HG02938 (cell line): ENCODE measurements at regions not wholly inside any gene's neighbourhood (a gene's known extent, or its start where the extent isn't known, plus 50 kb on each side); places are given as distances from the start of the nearest gene placed in this dataset.

ENCODE experiments used
- ATAC-seq: cut with Tn5 transposase; IDR thresholded peaks from one replicate; pipeline ENCODE4 v1.9.1; 2021; ENCODE audit warnings: mild to moderate bottlenecking, moderate library complexity; ENCODE audit not compliant: unreplicated experiment

GRCh38 chr5:17888155-17888554 is 253.9 kb downstream of the TAF11L14 start:
- ATAC-seq: no peak

DNA sequence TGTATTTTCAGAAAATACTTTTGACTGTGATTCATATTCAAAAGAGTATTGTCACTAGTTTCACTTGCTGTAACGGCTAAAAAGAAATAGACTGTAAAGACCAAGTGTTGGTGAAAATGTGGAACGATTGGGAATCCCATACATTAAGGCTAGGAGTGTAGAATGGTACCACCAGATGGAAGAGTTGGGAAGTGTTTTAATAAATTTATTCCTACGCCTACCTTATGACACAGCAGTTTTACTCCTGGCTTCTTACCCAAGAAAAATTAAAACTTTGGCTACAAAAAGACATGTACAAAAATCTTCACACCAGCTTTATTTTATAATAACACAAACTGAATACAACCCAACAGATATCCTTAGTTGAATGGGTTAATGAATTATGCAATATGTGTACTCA is 256.2 kb downstream of the TAF11L14 start:
- ATAC-seq: no peak

DNA sequence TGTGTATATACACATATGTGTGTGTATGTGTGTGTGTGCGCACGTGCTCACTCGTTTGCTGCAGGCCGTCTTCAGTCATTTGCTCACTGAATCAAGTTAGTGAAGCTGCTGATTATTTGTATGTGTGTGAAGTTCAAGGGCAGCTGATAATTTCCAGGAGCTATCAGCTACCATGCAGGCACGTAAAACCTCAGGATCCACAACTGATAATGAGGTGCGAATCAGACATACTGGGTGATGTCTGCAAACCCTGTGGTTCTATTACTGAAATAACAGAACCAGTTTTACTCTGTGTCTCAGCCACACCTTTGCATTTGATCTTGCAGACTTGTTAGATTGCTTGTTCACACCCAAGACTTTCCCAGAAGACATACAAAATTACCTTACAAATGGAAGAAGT is 257.6 kb downstream of the TAF11L14 start:
- ATAC-seq: no peak

GRCh38 chr5:17893026-17893635 is 258.9 kb downstream of the TAF11L14 start:
- ATAC-seq: no peak

- ATAC-seq: no peak
Observed at GRCh38 chr5:17895288-17896033, 261.2 kb downstream of the TAF11L14 start.

GRCh38 chr5:17896605-17897004 is 262.3 kb downstream of the TAF11L14 start:
- ATAC-seq: no peak

- no peak for ATAC-seq
Observed at GRCh38 chr5:17897776-17898175, 263.5 kb downstream of the TAF11L14 start.

GRCh38 chr5:17898766-17899165 is 264.5 kb downstream of the TAF11L14 start:
- no peak for ATAC-seq

DNA sequence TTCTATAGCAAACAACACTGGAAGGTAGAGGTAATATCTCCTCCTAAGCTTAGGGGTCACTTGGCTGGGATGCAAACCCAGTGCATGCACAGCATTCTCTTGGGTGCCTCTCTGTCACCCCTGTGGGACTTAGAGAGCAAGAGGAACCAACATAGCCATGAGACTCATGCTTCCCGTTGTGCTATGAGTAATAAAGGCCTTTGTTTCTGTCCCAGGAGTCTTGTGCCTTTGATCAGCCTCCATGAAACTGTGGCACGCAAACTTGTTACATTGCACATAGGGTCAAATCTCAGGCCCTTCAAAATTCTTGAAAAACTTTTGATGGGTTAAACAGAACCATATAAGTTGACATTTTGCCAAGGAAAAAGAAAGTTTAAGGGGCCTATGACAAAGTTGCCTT is 272.8 kb downstream of the TAF11L14 start:
- peak; percentile 43 for ATAC-seq

- ATAC-seq: peak; percentile 76
Observed at GRCh38 chr5:17910318-17910717, 276.1 kb downstream of the TAF11L14 start.

GRCh38 chr5:17912794-17913193 is 278.5 kb downstream of the TAF11L14 start:
- ATAC-seq: no peak

DNA sequence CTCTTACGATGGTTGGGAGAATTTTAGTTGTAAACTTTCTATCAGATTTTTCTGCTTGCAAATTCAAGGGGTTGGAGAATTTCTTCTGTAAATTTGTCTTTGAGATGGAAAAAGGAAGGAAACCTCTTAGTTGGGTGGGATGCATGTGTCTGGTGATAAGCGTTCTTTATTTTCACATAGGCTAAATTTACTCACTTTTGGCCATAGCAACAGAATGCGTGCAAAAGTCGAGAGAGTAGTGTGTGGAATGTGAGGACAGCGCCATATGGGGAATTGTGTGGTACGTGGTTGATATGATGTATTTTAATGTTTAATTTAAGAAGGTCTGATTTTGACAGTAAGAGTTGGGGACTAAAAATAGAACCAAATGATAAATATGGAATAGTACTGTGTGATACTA is 282.2 kb downstream of the TAF11L14 start:
- ATAC-seq: no peak

DNA sequence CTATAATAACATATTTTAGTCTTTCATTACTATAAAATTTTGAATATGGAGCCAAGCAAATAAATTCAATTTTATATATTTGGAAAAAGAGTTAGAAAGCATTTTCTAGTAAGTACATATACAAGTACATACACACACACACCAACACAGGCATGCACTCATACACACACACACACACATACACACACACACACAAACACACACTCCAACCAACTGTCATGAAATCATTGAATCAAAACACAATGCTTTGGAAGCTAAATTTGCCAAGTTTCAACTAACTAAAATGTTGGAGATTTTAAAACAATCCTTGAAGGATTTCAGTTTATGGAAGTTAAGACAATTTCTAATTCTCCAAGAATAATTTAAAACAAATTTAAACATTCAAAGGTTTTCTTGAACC is 283.2 kb downstream of the TAF11L14 start:
- no peak for ATAC-seq

DNA sequence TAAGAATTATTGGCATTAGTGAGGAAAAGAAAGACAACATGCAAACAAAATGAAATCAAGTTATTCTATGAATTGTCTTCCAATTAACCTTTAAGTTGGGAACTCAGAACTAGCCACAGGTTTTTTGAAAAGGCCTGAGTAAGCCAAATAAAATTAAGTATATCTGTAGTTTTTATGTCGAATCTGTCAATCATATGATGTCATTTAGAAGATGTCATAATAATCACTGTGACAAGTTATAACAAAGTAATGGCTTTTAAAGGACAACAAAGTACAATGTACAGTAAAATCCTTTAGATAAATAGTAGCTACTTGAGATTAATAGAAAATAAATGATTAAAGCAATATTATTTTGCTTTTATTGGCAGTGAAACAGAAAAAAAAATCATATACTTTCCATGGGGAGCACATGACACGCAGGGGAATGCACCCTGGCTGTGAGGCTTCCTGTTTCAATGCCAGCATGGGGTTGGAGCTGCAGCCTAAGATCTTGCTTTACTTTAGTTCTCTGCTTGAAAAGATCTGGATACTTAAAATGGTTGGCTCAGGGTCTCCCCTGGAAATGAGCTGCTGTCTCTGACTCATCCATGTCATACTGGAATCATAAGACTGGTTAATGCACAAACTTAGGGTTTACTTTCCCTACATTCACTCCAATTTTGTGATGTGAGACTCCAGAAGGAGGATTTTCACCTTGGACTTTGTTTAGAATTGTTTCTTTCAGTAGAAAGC is 284.3 kb downstream of the TAF11L14 start:
- no peak for ATAC-seq

DNA sequence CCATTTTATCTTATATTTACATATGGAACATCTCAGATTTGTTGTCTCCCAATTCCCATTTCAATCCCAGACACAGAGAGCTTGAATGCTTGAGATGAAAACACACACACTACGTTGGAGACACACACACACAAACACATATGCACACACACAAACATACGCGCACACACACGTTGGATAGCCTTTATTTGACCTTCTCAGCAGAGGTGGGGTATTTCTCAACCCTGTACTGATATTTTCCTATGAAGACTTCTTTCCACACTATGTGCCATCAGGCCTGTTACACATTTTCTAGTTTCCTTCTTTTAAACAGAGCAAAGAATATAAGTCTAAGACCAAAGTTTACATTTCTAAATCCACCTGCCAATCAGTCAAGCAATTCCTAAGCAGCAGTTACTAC is 291.0 kb downstream of the TAF11L14 start:
- no peak for ATAC-seq

DNA sequence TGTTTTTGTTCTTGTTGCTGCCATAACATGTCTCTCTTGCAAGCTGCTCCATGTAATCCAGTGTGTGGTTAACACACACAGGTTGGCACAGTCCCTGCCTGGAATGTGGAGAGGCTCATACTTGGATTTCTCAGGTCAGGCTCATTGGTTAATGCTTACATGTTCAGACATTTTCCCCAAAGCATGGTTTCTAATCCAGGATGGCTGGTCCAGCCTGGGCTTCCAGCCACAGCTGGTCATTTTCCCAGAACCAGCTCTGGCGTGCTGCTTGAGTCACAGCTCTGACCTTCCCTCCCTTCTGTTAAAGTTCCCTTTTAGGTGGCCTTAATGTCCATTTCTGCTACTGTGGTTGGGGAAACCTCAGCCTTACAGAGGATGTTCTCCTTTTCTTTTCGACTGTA is 294.3 kb downstream of the TAF11L14 start:
- ATAC-seq: no peak

DNA sequence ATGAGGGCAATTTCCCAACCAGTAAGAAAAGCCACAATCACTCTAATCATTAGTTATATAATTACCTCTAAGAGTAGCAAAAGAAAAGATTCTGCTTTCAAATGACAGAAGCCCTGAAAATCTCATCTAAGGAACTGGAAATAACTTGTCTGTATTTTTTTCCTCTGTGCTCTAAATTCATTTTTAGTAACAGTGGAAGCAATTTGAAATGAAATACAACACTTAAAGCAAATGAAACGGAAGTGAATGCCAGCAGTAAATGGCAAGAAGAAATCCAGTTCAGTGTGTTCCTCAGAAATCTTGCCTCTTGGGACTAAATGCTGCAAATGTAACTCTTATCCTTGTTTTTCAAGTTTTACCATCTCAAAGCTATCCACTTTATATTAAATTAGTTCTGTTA is 294.9 kb downstream of the TAF11L14 start:
- no peak for ATAC-seq

DNA sequence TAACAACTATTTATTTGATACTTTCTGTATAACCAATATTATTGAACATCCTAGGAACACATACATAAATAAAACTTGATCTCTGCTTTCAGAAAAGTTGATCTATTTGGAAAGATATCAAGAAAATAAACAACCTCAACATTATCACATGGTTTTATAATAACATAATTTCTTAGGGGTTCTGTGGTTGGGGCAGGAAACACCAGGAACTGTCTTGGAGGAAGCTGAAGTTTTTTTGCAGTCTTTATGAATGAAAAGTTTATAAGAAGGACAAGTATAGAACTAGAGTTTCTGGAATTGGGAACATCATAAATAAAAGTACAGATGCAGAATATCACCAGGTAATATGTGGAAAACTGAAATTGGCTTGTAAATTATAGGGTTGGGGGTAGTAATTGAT is 296.1 kb downstream of the TAF11L14 start:
- no peak for ATAC-seq

DNA sequence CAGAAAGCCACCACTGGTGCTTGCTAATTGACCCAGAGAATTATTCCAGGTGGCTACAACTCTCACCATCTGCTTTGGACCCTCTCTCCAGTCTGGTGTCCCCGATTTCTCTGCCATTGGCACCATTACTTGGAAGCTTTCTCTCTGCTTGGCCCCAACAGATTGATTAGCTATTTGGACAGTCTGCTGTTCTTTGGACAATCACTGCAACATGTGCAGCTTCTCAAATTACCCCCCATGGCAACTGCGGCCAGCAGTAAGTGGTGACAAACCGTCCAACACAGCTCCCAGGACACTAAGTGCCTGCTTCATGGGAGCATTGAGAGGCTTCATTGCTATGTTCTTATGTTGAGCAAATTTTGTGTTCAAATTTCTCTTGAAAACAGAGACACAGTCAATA is 309.8 kb downstream of the TAF11L14 start:
- ATAC-seq: no peak

GRCh38 chr5:17947029-17947428 is 312.8 kb downstream of the TAF11L14 start:
- ATAC-seq: no peak

- ATAC-seq: no peak
Observed at GRCh38 chr5:17951392-17952169, 317.3 kb downstream of the TAF11L14 start.
